DND-41 (cell line): ENCODE measurements at regions not wholly inside any gene's neighbourhood (a gene's known extent, or its start where the extent isn't known, plus 50 kb on each side); places are given as distances from the start of the nearest gene placed in this dataset.

Source experiments
- ATAC-seq: fragments of 200-7000 bp; cut with Tn5 transposase; 3 replicates; pipeline ENCODE4 v1.9.1; 2021; ENCODE audit warnings: low read depth; ENCODE audit not compliant: insufficient read depth
- DNase-seq: peaks from one replicate; pipeline ENCODE4 v3.0.0-alpha.2; 2020
- H2AFZ ChIP-seq: 2 replicates; pipeline ENCODE4 v1.6.0; 2012; ENCODE audit warnings: low read depth, low read length
- H3K27ac ChIP-seq: 2 replicates; pipeline ENCODE4 v1.5.1; 2012; ENCODE audit warnings: low read length, inconsistent platforms
- H3K27me3 ChIP-seq: fragments of 200-600 bp; sonication (generic); 2 replicates; pipeline ENCODE4 v1.6.0; 2012; ENCODE audit warnings: low read length, mild to moderate bottlenecking, inconsistent platforms; ENCODE audit not compliant: insufficient read depth, poor library complexity
- H3K36me3 ChIP-seq: 2 replicates; pipeline ENCODE4 v1.5.1; 2012; ENCODE audit warnings: low read length, inconsistent platforms; ENCODE audit not compliant: insufficient read depth
- H3K4me1 ChIP-seq: 2 replicates; pipeline ENCODE4 v1.5.1; 2012; ENCODE audit warnings: mild to moderate bottlenecking, low read length; ENCODE audit not compliant: insufficient read depth
- H3K4me2 ChIP-seq: 2 replicates; pipeline ENCODE4 v1.6.0; 2012; ENCODE audit warnings: mild to moderate bottlenecking, moderate library complexity, low read length, inconsistent platforms; ENCODE audit not compliant: insufficient read depth
- H3K4me3 ChIP-seq, 2 experiments: fragments of 200-600 bp in 1 of 2; shearing (Covaris generic) in 1 of 2; 2 replicates each; pipeline ENCODE4 v1.5.1; 2012 to 2016; ENCODE audit warnings: inconsistent platforms in 2 of 2, low read length in 2 of 2, mild to moderate bottlenecking in 2 of 2, low read depth in 1 of 2, moderate library complexity in 1 of 2
- H3K79me2 ChIP-seq: 2 replicates; pipeline ENCODE4 v1.6.0; 2012; ENCODE audit warnings: low read length, inconsistent platforms; ENCODE audit not compliant: insufficient read depth
- H3K9ac ChIP-seq: 2 replicates; pipeline ENCODE4 v1.6.0; 2012; ENCODE audit warnings: low read depth, mild to moderate bottlenecking, inconsistent platforms, low read length, moderate library complexity
- H3K9me3 ChIP-seq: 2 replicates; pipeline ENCODE4 v1.5.1; 2012; ENCODE audit warnings: low read length, moderate library complexity, mild to moderate bottlenecking, inconsistent platforms; ENCODE audit not compliant: insufficient read depth, severe bottlenecking
- H4K20me1 ChIP-seq: 2 replicates; pipeline ENCODE4 v1.6.0; 2012; ENCODE audit warnings: low read length; ENCODE audit not compliant: insufficient read depth
- CTCF ChIP-seq: IDR thresholded peaks from 2 replicates; pipeline ENCODE4 v1.5.1; 2012; ENCODE audit warnings: borderline replicate concordance, low read length, moderate library complexity, mild to moderate bottlenecking; ENCODE audit not compliant: poor library complexity, severe bottlenecking; ENCODE audit errors: extremely low read depth
- EZH2 ChIP-seq: IDR thresholded peaks from 3 replicates; pipeline ENCODE4 v1.6.1; 2012; ENCODE audit warnings: borderline replicate concordance, low read depth, mild to moderate bottlenecking, moderate library complexity, low read length, inconsistent platforms; ENCODE audit not compliant: severe bottlenecking

GRCh38 chr20:21022925-21023324 lies 83.2 kb downstream of the LINC00237 start:
- no peak for TF ChIP-seq EZH2
- no peak for TF ChIP-seq CTCF
- DNase-seq (no peak), ATAC-seq (no peak)
- Histone ChIP-seq H3K27ac (no peak overlapping the region), H3K4me2 (no peak overlapping the region), H3K27me3 (no peaks in the 10 kb centered on the region), H3K79me2 (no peaks in the 10 kb centered on the region), H3K4me3 (no peak overlapping the region), H4K20me1 (no peaks in the 10 kb centered on the region), H3K9me3 (no peaks in the 10 kb centered on the region), H2AFZ (no peak overlapping the region), H3K36me3 (no peaks in the 10 kb centered on the region), H3K9ac (no peak overlapping the region), H3K4me1 (no peaks in the 10 kb centered on the region)

GRCh38 chr20:21021472-21021790 lies 84.7 kb downstream of the LINC00237 start:
- no peak overlapping the region for H2AFZ ChIP-seq
- no peak overlapping the region for H3K9ac ChIP-seq
- no peaks in the 10 kb centered on the region for H3K79me2 ChIP-seq
- no peak for TF ChIP-seq EZH2
- no peak for TF ChIP-seq CTCF
- H3K4me3 ChIP-seq: no peak overlapping the region
- H3K9me3 ChIP-seq: no peaks in the 10 kb centered on the region
- no peaks in the 10 kb centered on the region for H3K27me3 ChIP-seq
- ATAC-seq (no peak), DNase-seq (no peak)
- no peak overlapping the region for H3K4me2 ChIP-seq
- H3K4me1 ChIP-seq: no peaks in the 10 kb centered on the region
- no peak overlapping the region for H3K27ac ChIP-seq
- no peaks in the 10 kb centered on the region for H4K20me1 ChIP-seq
- no peaks in the 10 kb centered on the region for H3K36me3 ChIP-seq

GRCh38 chr20:21020659-21021471 lies 85.3 kb downstream of the LINC00237 start:
- Histone ChIP-seq H3K9me3 (no peaks in the 10 kb centered on the region), H3K9ac (no peak overlapping the region), H3K4me1 (no peaks in the 10 kb centered on the region), H3K27me3 (peaks cover 4% of the 10 kb centered on the region), H3K4me2 (no peak overlapping the region), H3K36me3 (no peaks in the 10 kb centered on the region), H3K4me3 (no peak overlapping the region), H3K79me2 (no peaks in the 10 kb centered on the region), H4K20me1 (no peaks in the 10 kb centered on the region), H2AFZ (no peak overlapping the region), H3K27ac (no peak overlapping the region)
- ATAC-seq (no peak), DNase-seq (no peak)
- no peak for TF ChIP-seq EZH2

GRCh38 chr20:21019814-21020658 lies 86.1 kb downstream of the LINC00237 start:
- TF ChIP-seq EZH2 (no peak), CTCF (no peak)
- H3K36me3 ChIP-seq: no peaks in the 10 kb centered on the region
- no peaks in the 10 kb centered on the region for H3K4me1 ChIP-seq
- ATAC-seq (no peak), DNase-seq (no peak)
- H2AFZ ChIP-seq: no peak overlapping the region
- H3K27me3 ChIP-seq: peaks cover 4% of the 10 kb centered on the region
- no peaks in the 10 kb centered on the region for H4K20me1 ChIP-seq
- H3K79me2 ChIP-seq: no peaks in the 10 kb centered on the region
- no peak overlapping the region for H3K4me2 ChIP-seq
- H3K4me3 ChIP-seq: no peak overlapping the region
- no peak overlapping the region for H3K9ac ChIP-seq
- H3K27ac ChIP-seq: no peak overlapping the region
- H3K9me3 ChIP-seq: no peaks in the 10 kb centered on the region
